ENCODE measurements at regions not wholly inside any gene's neighbourhood (a gene's known extent, or its start where the extent isn't known, plus 50 kb on each side); places are given as distances from the start of the nearest gene placed in this dataset.

GRCh38 chr3:178152031-178152806 lies 384.0 kb upstream of the KCNMB2 start:
- no peak for TF ChIP-seq ZFP3 (CRISPR knock-in tag; IDR thresholded peaks at IDR 0.05)
- TF ChIP-seq ZC3H10 (CRISPR knock-in tag; IDR thresholded peaks at IDR 0.05): no peak

Measured in SK-N-SH treated with all-trans-retinoic acid at 6 μM for 48 hours (cell line).